ENCODE measurements at regions not wholly inside any gene's neighbourhood (a gene's known extent, or its start where the extent isn't known, plus 50 kb on each side); places are given as distances from the start of the nearest gene placed in this dataset.

DNA sequence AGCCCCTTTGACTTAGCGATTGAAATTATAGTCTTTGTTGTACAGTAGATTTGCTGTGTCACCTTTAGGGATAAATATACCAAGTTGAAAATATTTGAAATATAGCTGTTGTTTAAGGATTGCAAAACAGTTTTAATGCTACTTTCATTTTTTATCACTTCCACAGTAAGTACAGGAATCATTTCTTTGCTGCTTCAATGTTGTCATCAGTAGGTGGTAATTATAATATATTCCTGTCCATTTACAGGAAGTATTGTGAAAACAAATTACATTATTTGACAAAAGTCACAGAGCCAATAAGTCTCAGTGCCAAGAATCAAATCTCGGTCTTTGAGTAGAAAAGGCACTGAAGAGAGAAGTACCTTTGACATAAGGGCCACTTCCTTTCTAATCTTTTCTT, 342.6 kb upstream of the RGS6 start:
- no peak for DNase-seq (ENCODE audit: low read depth in 2 of 2, low spot score in 1 of 2)

DNA sequence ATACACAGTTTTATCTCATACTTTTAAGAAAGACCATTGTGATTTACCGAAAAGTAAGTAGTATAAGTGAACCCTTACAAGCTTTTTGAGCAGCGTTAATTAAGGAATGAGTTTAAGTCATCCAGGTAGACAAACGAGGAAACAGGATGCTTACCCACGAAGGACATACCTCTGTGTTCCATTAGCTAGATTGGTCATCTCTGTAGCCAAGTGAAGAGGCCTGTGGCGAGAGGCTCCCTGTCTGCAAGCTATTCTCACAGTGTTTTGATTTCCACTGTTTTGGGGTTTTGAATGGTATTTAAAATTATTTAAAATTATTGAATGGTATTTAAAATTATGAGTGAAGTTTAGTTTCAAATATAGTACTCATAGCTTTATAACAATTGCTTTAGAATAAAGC, 342.1 kb upstream of the RGS6 start:
- no peak for DNase-seq (ENCODE audit: low read depth in 2 of 2, low spot score in 1 of 2)

DNA sequence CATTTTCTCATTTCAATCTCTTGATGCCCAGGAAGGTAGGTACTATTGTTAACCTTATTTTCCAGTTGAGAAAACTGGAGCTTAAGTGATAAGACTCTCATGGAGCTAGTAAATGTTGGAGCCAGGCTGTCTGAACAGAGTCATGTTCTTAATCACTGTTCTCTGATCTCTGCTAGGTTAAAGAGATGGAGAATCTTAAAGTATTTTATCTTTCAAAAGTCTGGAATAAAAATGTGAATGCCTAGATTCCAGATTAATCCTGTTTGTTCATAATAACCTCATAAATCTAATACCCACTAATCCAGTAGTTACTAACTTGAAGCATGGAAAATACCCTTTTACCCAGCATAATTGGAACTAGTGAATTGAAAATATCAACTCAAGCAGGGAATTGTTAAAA, 341.0 kb upstream of the RGS6 start:
- DNase-seq (ENCODE audit: low read depth in 2 of 2, low spot score in 1 of 2): no peak

DNA sequence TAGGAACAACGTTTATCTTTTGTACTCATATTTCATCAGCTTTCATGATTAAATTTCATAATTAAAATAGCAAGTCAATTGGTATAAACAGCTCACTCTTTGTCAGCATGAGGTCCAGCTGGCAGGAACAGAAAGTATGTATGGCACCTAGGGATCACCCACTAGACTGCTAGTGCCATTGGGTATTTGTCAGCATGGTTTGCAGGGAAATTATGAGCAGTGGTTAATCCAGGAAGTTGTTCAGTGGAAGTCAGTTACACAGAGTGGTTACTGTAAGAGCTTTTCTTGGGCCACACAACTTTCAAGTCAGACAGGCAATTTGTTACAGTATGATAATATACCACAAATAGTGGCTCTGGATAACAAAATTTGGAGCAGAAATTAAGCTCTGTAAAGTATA, 340.3 kb upstream of the RGS6 start:
- no peak for DNase-seq (ENCODE audit: low read depth in 2 of 2, low spot score in 1 of 2)

DNA sequence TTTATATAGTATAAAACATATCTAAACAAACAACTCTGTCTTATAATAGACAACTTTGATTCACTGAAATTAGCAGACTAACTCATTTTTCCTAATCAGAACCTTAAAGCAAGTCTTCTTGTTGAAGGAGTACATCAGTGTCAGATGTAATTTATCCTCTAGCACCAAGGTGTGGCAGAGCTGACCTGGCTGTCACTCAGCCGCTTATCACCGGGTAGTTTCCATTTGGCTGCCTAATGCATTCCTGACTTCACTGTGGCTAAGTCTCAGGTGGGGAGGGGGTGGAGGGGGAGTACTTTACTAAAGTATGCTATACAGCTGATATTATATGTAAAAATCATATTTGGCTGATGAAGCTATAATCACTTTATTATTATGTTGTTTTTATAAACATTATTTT, 339.9 kb upstream of the RGS6 start:
- no peak for DNase-seq (ENCODE audit: low read depth in 2 of 2, low spot score in 1 of 2)

DNA sequence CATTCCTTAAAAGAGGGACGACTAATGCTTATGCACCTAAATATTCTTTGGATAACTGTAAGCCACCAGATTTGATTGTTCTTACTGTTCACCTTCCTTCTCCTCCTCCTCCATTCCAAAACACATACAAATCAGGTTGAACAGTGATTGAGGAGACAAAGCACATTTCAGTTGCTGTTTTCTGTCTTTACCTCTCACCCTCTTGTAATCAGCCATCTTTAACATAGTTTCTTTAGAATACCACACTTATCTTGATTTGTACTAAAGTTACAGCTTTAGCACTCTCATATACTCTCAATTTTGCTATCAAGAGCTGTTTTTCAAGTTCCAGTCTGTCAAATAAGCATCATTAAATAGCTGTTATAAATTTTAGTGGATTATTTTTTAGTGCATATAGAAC, 338.3 kb upstream of the RGS6 start:
- DNase-seq (ENCODE audit: low read depth in 2 of 2, low spot score in 1 of 2): no peak

DNA sequence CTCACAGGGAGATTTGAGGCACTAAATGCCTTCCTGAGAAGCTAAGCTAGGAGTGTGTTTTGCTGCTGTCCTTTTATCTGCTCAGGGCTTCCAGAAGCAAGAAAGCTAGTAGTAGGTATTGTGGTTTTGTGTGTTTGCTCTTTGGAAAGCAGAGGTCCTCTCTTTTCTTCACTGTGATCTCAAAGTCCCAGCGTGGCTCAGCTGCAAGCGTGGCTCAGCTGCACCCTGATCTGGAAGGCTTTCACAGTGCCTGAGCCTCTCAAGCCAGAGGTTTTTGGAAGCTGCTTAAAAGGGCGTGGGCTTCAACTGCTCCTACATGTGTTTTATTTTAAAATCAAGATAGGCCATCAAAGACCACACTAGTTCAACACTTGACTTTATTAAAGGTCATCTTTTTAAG, 337.4 kb upstream of the RGS6 start:
- DNase-seq (ENCODE audit: low read depth in 2 of 2, low spot score in 1 of 2): no peak

DNA sequence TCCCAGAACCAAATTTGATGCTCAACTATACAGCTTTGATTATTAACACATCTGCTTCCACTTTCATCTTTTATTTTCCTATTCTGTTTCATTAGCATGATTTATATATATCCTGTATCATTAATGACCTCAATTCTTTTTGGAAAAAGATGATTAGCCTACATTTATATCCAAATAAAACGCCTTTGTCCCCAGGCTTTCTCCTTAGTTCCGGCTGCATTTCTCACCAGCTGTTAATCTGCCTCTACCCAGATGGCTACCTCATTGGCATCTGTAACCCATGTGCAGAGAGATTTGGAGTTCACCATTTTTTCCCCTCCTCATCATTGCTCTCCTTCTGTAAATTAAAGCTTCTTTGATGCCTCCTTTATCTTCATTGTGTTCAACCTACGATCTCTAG, 336.8 kb upstream of the RGS6 start:
- no peak for DNase-seq (ENCODE audit: low read depth in 2 of 2, low spot score in 1 of 2)

DNA sequence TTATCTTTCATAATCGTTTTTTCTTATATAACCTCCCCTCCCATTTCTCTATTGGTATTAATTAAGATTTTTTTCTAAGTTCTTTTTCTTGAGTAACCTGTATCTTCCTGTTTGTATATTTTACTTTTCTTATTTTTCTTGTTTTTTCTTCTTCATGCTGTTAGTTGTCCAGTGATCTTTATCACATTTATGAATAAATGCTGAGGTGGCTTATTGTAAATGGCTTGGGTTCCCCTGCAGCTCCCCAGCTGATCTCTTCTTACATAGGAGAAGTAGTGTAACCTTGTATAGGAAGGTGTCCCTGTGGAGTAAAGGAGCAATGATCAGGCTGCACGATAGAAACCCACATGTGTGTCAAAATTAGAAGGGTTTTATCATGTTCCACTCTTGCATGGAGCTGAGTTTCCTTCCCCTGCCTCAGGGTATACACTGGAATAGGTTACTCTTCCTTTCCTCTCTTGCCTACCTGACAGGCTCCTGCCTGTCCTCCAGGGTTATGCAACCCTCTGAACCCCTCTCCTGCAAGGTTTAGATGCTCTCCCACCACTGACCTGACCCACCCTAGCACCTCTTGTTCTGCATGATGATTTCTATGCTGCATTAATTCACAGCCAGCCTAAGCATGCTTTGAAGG, 334.8 kb upstream of the RGS6 start:
- no peak for DNase-seq (ENCODE audit: low read depth in 2 of 2, low spot score in 1 of 2)

DNA sequence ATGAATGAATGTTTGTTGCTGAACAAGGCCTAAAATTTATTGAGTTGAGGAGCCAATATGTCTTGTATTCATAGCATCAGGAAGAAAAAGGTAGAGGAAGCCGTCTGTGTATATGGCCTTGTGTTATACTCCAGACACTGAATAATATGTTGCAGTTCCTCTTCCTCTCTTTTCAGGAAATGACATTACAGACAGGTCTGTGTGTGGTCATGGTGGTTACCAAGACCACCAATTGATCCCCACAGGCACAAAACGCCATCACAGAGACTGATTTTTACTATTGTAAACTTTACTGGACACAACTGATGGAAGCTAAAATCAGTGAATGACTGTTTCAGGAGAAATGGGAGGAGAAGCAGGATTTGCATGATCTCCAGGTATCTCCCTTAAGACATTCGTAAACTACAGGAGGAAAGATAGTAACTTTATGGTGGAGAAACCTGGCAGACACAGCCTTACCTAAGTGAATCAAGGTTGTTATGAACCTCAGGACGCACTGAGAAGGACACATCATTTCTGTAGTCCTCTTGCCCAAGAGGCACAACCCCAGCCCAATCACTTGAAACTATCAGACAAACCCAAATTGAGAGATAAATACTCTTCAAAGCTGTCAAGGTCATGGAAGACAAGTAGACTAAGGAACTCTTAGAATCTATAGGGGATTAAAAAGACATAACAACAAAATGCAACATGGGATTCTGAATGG, 334.1 kb upstream of the RGS6 start:
- no peak for DNase-seq (ENCODE audit: low read depth in 2 of 2, low spot score in 1 of 2)

DNA sequence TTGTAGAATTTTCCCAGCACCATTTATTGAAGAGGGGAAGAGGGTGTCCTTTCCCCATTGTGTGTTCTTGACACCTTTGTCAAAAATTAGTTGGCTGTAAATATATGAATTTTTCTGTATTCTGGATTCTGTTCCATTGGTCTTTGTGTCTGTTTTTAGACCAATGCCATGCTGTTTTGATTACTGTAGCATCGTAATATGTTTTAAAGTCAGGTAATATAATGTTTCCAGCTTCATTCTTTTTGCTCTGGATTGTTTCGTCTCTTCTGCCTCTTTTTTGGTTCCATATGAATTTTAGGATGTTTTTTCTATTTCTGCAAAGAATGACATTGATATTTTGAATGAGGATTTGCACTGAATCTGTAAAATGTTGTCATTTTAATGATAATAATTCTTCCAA, 331.9 kb upstream of the RGS6 start:
- no peak for DNase-seq (ENCODE audit: low read depth in 2 of 2, low spot score in 1 of 2)

DNA sequence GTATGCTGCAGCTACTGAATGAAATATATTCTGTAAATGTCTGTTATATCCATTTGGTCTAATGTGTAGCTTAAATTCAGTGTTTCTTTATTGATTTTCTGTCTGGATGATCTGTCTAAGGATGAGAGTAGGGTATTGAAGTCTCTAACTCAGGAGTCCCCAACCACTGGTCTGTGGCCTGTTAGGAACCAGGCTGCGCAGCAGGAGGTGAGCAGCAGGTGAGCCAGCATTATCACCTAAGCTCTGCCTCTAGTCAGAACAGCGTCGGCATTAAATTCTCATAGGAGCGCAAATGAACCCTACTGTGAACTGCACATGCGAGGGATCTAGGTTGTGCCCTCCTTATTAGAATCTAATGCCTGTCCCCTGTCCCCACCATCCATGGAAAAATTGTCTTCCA, 329.7 kb upstream of the RGS6 start:
- DNase-seq (ENCODE audit: low read depth in 2 of 2, low spot score in 1 of 2): no peak

DNA sequence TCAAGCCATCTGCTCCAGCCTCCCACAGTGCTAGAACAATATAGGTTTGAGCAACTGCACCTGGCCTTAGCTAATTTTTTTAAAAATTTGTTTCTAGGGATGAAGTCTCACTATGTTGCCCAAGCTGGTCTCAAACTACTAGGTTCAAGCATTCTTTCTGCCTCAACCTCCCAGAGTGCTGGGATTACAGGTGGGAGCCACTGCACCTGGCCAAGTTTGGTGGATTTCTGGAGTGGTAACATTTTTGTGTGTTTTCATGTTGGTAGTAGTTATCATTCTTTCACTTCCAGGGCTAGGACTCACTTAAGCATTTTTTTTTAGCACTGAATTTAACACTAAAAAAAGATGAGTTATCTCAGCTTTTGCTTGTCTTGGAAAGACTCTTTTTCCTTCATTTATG, 328.0 kb upstream of the RGS6 start:
- no peak for DNase-seq (ENCODE audit: low read depth in 2 of 2, low spot score in 1 of 2)

DNA sequence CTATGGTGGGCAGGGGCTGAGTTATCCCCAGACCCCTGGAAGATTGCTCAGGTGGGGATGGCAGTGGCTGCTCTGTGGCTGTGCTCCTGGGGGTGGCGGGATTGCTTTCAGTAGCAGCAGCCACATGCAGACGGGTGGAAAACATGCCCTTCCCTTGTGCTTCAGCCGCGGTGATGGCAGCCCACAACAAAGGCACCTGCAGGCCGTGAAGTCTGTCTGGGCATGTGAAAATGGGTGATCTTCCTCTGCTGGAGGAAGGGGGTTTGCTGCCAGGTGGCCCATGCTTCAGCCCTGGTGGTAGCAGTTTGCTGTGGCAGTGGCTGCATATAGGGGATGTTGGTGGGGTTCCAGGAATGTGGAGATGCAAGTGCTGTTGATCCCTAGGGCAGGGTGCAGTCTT, 326.2 kb upstream of the RGS6 start:
- no peak for DNase-seq (ENCODE audit: low read depth in 2 of 2, low spot score in 1 of 2)

DNA sequence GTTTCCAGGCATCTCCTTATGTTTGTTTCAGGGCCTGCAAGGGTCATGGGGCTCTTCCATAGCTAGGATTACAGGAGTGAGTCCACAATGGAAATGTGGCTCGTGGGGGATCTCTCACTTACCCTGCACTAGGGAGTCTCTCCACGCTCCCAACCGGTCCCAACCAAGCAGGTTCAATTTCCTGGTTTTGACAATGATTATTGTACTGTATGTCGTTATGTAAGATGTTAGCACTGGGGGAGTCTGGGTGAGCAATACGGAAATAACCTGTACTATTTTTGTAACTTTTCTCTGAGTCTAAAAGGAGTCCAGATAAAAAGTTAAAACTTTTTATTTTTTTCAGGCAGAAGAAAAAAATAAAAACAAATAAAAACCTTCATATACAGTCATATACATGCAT, 325.7 kb upstream of the RGS6 start:
- no peak for DNase-seq (ENCODE audit: low read depth in 2 of 2, low spot score in 1 of 2)

DNA sequence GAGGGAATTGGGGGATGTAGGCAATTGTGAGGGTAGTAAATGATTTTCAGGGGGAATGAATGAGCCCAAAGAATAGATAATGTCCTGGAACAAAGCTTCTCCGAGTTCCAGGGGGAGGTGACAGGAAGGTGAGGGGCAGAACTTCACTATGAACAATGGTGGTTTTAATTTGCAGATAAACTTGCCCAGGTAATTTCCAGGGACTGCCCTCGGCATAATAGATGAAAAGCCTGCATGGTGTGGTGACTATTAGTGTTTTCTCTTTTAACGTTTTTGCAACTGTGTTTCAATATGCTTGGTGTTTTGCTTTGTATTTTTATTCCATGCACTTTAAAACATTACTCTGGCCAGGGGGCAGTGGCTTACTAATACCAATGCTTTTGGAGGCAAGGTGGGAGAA, 325.2 kb upstream of the RGS6 start:
- no peak for DNase-seq (ENCODE audit: low read depth in 2 of 2, low spot score in 1 of 2)

DNA sequence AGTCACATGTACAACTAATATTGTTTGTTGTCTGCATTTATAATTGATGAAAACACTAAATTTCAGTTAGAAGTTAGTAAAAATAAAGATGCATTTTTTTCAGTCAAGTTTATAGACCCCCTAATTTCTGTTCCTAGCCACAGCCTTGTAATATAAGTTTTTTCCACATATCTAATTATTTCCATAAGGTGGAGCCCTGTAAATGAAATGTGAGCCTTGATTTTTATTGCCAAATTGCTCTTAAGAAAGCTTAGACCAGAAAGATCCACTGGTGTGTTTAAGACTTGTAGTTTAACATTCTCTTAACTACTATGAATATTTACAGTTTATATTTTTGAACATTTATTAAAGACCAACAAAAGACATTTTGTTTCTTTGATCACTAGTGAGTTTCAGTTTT, 322.1 kb upstream of the RGS6 start:
- no peak for DNase-seq (ENCODE audit: low read depth in 2 of 2, low spot score in 1 of 2)

DNA sequence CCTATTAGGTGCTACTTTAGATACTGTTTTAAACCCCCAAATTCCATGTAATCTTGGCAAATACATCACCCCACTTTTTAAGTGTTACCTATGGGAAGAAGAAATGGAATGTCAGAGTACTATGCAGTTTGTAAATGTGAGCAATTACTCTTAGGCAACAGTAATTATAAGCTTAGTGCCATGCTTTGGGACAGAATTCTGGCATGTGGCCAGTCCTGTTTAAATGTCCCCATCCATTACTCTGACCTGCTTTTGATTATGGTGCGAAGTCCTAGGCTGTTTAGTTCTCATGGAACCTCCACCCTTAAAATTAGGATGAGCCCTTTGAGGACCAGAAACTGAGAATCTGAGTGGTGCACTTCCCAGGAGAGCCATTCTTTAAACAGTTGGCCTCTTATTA, 321.4 kb upstream of the RGS6 start:
- DNase-seq (ENCODE audit: low read depth in 2 of 2, low spot score in 1 of 2): no peak

DNA sequence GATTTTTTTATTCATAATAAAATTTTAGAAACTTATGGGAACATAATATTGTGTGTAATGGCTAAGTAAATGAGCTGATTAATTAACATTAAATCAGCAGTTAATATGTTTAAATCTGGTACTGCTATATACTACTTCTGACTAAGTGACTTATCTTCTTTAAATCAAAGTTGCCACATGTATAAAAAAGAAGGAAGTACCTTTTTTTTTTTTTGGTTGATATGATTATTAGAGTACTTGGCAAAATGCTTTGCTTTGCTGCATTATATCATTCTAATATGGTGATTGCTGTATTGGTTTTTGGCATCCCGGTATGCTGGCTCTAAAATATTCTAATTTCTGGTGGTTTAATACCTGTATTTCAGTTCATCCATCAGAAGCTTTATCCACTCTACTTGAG, 319.1 kb upstream of the RGS6 start:
- no peak for DNase-seq (ENCODE audit: low read depth in 2 of 2, low spot score in 1 of 2)

DNA sequence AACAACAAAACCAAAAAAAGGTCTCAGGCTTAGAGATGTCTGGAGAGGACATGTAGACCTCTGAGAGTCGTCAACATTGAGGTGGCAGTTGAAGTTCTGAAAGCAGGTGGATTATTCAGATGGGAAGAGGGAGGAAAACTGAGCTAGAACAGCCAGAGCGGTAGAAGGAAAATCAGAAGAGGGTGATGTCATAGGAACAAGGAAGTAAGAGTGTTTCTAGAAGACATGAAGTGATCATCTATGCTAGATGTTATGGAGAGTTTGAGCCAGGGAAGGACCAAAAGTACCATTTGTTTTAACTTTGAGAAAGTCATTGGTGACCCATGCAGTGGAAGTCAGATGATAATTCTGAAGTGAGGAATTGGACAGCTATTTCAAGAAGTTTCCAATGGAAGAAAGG, 316.2 kb upstream of the RGS6 start:
- no peak for DNase-seq (ENCODE audit: low read depth in 2 of 2, low spot score in 1 of 2)

DNA sequence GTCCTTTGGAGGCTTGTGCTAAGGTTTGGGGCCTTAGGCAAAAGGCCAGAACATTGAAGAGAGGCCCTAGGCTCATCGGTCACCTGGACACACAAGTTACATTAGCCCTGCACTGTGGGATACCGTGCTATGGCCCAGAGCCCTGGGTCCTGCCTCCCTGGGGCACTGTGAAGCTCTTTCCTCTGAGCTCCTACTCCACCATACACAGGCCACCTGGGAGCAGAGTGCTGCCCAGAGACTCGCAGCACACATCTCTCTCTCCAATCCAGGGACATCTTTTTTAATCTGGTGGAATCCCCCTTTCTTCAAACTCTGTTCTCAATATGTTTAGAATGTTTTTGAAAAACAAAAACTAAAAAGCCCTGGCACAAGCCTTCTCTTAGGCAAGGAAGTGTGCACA, 314.2 kb upstream of the RGS6 start:
- DNase-seq (ENCODE audit: low read depth in 2 of 2, low spot score in 1 of 2): no peak

DNA sequence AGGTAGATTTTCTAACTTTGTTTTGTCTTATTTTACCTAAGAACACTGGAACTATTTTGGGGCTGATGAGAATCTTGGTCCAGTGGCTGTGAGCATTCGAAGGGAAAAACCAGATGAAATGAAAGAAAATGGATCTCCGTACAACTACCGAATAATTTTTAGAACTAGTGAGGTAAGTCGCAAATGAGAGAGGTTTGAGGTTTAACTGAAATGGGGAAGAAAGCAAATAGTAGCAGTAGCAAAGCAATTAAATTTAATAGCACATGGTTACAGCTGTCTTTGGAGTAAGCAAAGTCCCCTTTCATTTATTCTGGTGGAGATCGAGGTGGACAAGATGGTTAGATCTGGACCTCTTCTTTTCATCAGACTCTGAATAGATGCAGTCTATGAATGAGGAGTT, 313.5 kb upstream of the RGS6 start:
- no peak for DNase-seq (ENCODE audit: low read depth in 2 of 2, low spot score in 1 of 2)

DNA sequence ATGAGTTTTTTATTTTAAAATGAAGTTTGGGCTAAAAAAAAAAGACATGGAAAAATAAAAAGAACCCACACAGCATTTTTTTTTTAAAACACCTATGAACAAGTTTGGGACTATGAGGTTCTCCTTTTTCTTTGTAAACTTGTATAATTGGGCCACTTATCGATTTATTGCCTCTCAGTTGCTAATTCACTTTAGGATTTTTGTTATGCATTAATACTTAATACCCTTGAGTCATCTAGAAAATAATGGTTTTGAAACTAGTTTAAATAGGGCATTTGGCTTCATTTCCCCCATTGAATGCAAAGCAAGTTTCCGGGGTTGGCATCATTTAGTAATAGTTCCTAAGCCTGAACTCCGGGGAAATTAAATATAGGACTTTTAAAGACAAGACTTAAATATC, 312.8 kb upstream of the RGS6 start:
- no peak for DNase-seq (ENCODE audit: low read depth in 2 of 2, low spot score in 1 of 2)
